Erythroblast (primary cell): ENCODE measurements at regions not wholly inside any gene's neighbourhood (a gene's known extent, or its start where the extent isn't known, plus 50 kb on each side); places are given as distances from the start of the nearest gene placed in this dataset.

Source experiments
- GATA1 ChIP-seq: IDR thresholded peaks from 2 replicates; pipeline ENCODE4 v1.6.1; 2011; ENCODE audit warnings: low read depth, mild to moderate bottlenecking, control low read depth, low read length, moderate library complexity
- POLR2A ChIP-seq: IDR thresholded peaks from 2 replicates; pipeline ENCODE4 v1.6.1; 2011; ENCODE audit warnings: mild to moderate bottlenecking, low read length

DNA sequence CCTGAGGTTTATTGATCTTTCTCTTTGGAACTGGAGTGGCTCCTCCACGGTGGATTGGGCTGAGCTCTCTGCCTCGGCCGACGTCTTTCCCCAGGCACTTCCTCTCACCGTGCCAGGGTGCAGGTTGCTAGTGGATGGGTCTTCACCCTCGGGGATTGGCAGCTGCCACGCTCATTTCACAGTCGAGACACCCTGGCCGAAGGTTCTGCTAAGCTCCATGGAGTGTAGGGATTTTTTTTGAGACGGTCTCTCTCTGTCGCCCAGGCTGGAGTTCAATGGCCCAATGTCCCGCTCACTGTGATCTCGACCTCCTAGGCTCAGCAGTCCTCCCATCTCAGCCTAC, 280.8 kb downstream of the SEC14L1 start:
- TF ChIP-seq POLR2A, result no peak
- TF ChIP-seq GATA1, result no peak
